ENCODE measurements at regions not wholly inside any gene's neighbourhood (a gene's known extent, or its start where the extent isn't known, plus 50 kb on each side); places are given as distances from the start of the nearest gene placed in this dataset.
A peak's percentile ranks its signal among the peaks of the same experiment; 100 is the strongest.

DNA sequence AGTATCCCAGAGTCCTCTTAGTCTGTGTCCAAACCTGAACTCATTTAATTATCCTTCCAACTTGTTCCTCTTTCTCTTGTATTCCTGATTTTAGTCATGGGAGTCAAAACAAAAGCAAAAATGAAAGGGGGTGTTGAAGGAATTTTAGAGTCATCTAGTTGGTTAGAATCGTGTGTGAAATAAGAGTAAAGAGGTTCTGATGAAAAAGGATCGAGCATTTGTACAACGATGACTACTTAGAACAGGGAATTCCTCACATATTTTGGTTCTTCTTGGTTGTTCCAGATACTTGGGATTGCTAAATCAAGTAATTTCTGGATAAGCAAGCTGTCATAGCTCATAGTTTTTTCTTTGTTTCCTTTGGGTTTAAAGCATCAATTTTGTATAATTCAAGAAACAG lies 194.4 kb downstream of the BCOR start:
- Histone ChIP-seq H3K9ac (ENCODE audit: low read depth, low read length) (no peak overlapping the region), H3K9me3 (ENCODE audit: control insufficient read depth, insufficient read depth, low read length) (no peaks in the 10 kb centered on the region), H3K4me3 (ENCODE audit: low read depth, low read length) (no peak overlapping the region), H3K27ac (ENCODE audit: low read depth, low read length) (no peak overlapping the region), H3K27me3 (ENCODE audit: control insufficient read depth, insufficient read depth, low read length) (peaks cover 8% of the 10 kb centered on the region; the same call in 1 of the 2 replicates), H3K36me3 (ENCODE audit: control insufficient read depth, insufficient read depth, low read length) (no peaks in the 10 kb centered on the region), H3K4me1 (ENCODE audit: control insufficient read depth, insufficient read depth, low read length) (peaks cover 17% of the 10 kb centered on the region)

DNA sequence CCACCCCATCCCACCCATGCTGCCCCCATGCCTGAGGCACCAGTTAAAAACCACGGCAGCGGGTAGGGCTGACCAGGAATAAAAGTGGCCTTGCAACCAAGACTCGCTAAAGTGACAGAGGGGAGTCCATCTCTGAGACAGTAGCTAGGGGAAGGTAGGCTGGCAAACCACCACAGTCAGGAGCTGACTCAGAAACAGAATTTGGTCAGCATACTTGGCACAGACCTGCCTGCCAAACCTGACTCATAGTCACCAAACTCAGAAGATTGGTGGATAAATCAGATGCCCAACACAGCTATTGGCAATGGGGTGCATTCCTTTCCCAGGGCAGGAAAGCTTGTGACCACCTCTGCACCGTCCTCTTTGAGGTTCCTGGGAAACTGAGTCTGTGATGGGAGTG lies 193.8 kb downstream of the BCOR start:
- peaks cover 22% of the 10 kb centered on the region for H3K4me1 ChIP-seq (ENCODE audit: control insufficient read depth, insufficient read depth, low read length)
- no peaks in the 10 kb centered on the region for H3K36me3 ChIP-seq (ENCODE audit: control insufficient read depth, insufficient read depth, low read length)
- no peak overlapping the region for H3K27ac ChIP-seq (ENCODE audit: low read depth, low read length)
- H3K4me3 ChIP-seq (ENCODE audit: low read depth, low read length), result no peak overlapping the region
- no peaks in the 10 kb centered on the region for H3K9me3 ChIP-seq (ENCODE audit: control insufficient read depth, insufficient read depth, low read length)
- H3K27me3 ChIP-seq (ENCODE audit: control insufficient read depth, insufficient read depth, low read length), result peaks cover 8% of the 10 kb centered on the region; the same call in 1 of the 2 replicates
- H3K9ac ChIP-seq (ENCODE audit: low read depth, low read length), result no peak overlapping the region

DNA sequence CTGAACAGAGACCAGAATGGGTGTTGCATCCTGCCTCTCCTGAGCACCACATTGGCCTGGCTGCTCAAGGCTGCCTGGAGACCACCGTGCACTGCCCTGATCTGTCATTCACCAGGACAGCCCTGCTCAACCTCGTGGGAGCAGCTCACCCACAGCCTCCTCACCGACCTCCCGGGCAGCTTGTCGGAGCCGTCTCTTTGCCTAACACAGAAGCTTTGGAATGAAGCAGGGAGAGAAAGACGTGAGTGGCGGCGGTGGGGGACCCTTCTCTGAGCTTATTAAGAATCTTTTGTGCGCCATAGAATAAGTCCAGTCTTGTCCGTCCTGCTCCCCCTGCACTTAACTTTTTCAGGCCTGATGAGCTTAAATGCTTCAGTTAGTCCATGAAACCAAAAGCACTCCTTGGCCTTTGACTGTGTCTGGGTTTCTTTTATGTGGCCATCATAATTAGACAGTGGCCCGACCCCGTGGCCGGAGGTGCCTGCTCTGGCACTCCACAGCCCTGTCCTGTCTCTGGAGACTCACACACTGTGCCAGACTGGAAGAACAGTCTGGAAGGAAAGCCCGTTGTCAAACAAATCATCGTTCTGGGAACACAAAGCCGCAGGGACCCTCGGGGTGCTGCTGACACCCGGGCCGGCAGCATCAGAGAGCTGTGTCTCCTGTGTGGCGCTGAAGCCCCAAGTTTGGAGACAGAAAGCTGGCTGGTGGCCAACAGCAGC lies 192.8 kb downstream of the BCOR start:
- Histone ChIP-seq H3K4me1 (ENCODE audit: control insufficient read depth, insufficient read depth, low read length) (peaks cover 22% of the 10 kb centered on the region), H3K27ac (ENCODE audit: low read depth, low read length) (no peak overlapping the region), H3K9ac (ENCODE audit: low read depth, low read length) (no peak overlapping the region)

DNA sequence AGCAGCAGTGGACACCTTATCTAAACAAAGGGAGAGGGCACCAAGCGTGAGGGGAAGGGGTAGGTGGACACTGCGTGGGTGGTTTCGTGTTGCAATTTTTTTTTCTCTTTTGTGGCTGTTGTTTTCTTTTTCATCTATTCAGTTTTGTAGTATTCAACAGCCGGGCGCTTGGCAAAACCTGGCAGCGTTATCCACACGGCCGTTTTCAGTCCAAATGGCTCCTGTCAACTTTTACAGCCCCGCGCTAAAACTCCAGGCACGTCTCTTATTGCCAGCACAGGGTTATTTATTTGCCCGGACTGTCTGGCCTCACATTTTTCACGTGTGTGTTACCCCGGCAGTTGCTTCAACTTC lies 192.2 kb downstream of the BCOR start:
- H3K9ac ChIP-seq (ENCODE audit: low read depth, low read length), result no peak overlapping the region
- H3K9me3 ChIP-seq (ENCODE audit: control insufficient read depth, insufficient read depth, low read length), result no peaks in the 10 kb centered on the region
- H3K4me3 ChIP-seq (ENCODE audit: low read depth, low read length), result no peak overlapping the region
- H3K27me3 ChIP-seq (ENCODE audit: control insufficient read depth, insufficient read depth, low read length), result peaks cover 8% of the 10 kb centered on the region; the same call in 1 of the 2 replicates
- H3K27ac ChIP-seq (ENCODE audit: low read depth, low read length), result no peak overlapping the region
- H3K4me1 ChIP-seq (ENCODE audit: control insufficient read depth, insufficient read depth, low read length), result peaks cover 16% of the 10 kb centered on the region
- no peaks in the 10 kb centered on the region for H3K36me3 ChIP-seq (ENCODE audit: control insufficient read depth, insufficient read depth, low read length)

More for the DNA sequence above, 192.8 kb downstream of the BCOR start:
- H3K4me3 ChIP-seq (ENCODE audit: low read depth, low read length), result no peak overlapping the region
- H3K27me3 ChIP-seq (ENCODE audit: control insufficient read depth, insufficient read depth, low read length), result peaks cover 8% of the 10 kb centered on the region; the same call in 1 of the 2 replicates
- H3K36me3 ChIP-seq (ENCODE audit: control insufficient read depth, insufficient read depth, low read length), result no peaks in the 10 kb centered on the region
- no peaks in the 10 kb centered on the region for H3K9me3 ChIP-seq (ENCODE audit: control insufficient read depth, insufficient read depth, low read length)

DNA sequence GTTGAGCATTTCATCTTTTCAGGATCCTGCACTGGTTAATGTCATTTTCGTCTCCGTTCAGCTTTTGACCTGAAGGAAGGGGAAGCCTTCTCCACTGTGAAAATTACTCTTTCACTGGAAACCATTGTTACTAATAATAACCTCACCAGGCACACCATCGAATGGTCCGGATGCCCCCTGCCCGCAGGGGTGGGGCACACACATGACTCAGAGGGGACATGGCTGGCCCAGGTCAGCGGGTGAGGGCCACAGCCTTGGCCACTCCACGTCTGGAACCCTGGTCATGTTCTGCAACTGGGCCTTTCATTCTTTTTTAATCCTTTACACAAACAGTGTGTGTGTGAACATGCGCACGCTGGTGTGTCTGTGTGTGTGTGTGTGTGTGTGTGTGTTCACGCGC lies 191.8 kb downstream of the BCOR start:
- peaks cover 4% of the 10 kb centered on the region; the same call in 1 of the 2 replicates for H3K27me3 ChIP-seq (ENCODE audit: control insufficient read depth, insufficient read depth, low read length)
- no peak overlapping the region for H3K9ac ChIP-seq (ENCODE audit: low read depth, low read length)
- H3K4me3 ChIP-seq (ENCODE audit: low read depth, low read length), result no peak overlapping the region
- H3K4me1 ChIP-seq (ENCODE audit: control insufficient read depth, insufficient read depth, low read length), result peaks cover 13% of the 10 kb centered on the region; the same call in 1 of the 2 replicates
- H3K27ac ChIP-seq (ENCODE audit: low read depth, low read length), result no peak overlapping the region
- H3K9me3 ChIP-seq (ENCODE audit: control insufficient read depth, insufficient read depth, low read length), result no peaks in the 10 kb centered on the region
- H3K36me3 ChIP-seq (ENCODE audit: control insufficient read depth, insufficient read depth, low read length), result no peaks in the 10 kb centered on the region

DNA sequence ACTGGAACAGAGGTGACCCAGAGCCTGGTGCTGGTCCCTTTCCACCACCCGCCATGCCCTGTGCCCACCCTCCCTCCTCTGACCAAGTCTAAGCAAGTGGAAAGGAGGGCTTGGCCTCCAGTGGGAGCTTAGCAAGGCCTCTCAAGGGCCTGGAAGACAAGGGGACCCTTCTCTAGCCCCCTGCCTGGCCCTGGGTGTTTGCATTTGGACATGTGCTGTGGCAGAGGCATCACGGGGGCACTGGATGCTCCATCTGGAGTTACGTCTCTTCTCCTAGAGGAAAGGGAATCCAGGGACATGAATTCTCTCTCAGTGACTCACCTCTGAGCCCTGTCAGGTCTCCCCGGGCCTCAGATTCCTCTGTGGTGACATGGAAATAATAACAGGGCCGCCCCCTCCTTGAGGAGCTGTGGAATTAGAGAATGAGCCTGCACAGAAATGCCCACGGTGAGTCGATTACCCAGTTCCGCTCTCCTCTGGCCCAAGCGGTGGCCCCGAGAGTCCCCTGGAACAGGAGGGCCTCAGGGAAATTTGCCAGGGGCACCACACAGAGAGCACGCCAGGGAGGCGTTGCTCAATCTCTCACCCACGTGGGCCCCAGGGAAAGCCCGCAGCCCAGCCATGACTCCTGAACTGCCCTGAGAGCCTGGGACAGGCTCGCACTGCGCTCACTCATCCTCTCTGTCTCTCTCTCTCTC lies 189.6 kb downstream of the BCOR start:
- Histone ChIP-seq H3K9ac (ENCODE audit: low read depth, low read length) (no peak overlapping the region), H3K4me3 (ENCODE audit: low read depth, low read length) (no peak overlapping the region), H3K4me1 (ENCODE audit: control insufficient read depth, insufficient read depth, low read length) (peaks cover 7% of the 10 kb centered on the region; the same call in 1 of the 2 replicates), H3K27me3 (ENCODE audit: control insufficient read depth, insufficient read depth, low read length) (no peaks in the 10 kb centered on the region; the same call in 1 of the 2 replicates), H3K36me3 (ENCODE audit: control insufficient read depth, insufficient read depth, low read length) (no peaks in the 10 kb centered on the region), H3K9me3 (ENCODE audit: control insufficient read depth, insufficient read depth, low read length) (0 out of 2 replicates have a peak, but pooled peaks cover 1% of the 10 kb centered on the region), H3K27ac (ENCODE audit: low read depth, low read length) (peak overlapping the region; percentile 73)

DNA sequence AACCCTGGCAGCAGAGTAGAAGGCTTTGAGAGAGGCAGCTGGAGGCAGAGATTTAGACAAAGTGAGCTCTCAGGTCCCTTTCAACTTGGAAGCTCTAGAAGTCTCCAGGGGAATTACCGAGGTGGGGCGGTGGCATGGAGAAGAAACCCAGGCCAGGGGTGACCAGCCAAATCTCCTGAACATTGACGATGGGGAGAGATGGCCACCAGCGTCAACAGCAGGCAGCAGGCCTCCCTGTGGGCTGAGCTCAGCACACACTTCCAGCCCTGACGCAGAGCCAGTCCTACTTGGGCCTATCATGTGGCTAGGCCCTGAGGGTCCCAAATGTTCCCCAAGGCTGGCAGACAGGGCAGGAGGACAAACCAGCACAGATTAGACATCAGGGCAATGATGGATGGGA lies 187.8 kb downstream of the BCOR start:
- no peaks in the 10 kb centered on the region; the same call in 1 of the 2 replicates for H3K27me3 ChIP-seq (ENCODE audit: control insufficient read depth, insufficient read depth, low read length)
- H3K27ac ChIP-seq (ENCODE audit: low read depth, low read length), result no peak overlapping the region
- H3K36me3 ChIP-seq (ENCODE audit: control insufficient read depth, insufficient read depth, low read length), result no peaks in the 10 kb centered on the region
- 0 out of 2 replicates have a peak, but pooled peaks cover 3% of the 10 kb centered on the region for H3K9me3 ChIP-seq (ENCODE audit: control insufficient read depth, insufficient read depth, low read length)
- H3K9ac ChIP-seq (ENCODE audit: low read depth, low read length), result no peak overlapping the region
- peaks cover 7% of the 10 kb centered on the region; the same call in 1 of the 2 replicates for H3K4me1 ChIP-seq (ENCODE audit: control insufficient read depth, insufficient read depth, low read length)
- H3K4me3 ChIP-seq (ENCODE audit: low read depth, low read length), result no peak overlapping the region

DNA sequence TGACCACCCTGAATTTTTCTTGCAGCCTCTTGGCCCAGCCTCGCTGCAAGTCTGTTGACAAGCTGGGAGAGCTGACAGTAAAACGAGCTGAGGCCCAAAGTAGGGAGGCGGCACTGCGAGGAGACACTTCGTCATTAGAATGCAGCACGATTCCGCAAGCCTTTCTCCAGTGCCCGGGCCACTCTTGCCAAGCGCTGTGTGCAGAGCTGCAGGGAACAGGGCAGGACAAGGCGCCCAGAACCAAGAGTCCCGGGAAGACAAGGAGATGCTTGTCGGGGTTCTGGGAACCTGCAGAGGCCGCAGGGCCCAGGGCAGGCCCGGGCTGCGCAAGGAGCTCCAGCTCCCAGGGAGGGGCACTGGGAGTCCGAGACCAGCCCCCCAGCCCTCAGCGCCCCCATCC lies 187.1 kb downstream of the BCOR start:
- no peak overlapping the region for H3K4me3 ChIP-seq (ENCODE audit: low read depth, low read length)
- 0 out of 2 replicates have a peak, but pooled peaks cover 3% of the 10 kb centered on the region for H3K9me3 ChIP-seq (ENCODE audit: control insufficient read depth, insufficient read depth, low read length)
- H3K4me1 ChIP-seq (ENCODE audit: control insufficient read depth, insufficient read depth, low read length), result peaks cover 7% of the 10 kb centered on the region; the same call in 1 of the 2 replicates
- no peaks in the 10 kb centered on the region for H3K36me3 ChIP-seq (ENCODE audit: control insufficient read depth, insufficient read depth, low read length)
- H3K27ac ChIP-seq (ENCODE audit: low read depth, low read length), result no peak overlapping the region
- no peak overlapping the region for H3K9ac ChIP-seq (ENCODE audit: low read depth, low read length)
- H3K27me3 ChIP-seq (ENCODE audit: control insufficient read depth, insufficient read depth, low read length), result no peaks in the 10 kb centered on the region; the same call in 1 of the 2 replicates

DNA sequence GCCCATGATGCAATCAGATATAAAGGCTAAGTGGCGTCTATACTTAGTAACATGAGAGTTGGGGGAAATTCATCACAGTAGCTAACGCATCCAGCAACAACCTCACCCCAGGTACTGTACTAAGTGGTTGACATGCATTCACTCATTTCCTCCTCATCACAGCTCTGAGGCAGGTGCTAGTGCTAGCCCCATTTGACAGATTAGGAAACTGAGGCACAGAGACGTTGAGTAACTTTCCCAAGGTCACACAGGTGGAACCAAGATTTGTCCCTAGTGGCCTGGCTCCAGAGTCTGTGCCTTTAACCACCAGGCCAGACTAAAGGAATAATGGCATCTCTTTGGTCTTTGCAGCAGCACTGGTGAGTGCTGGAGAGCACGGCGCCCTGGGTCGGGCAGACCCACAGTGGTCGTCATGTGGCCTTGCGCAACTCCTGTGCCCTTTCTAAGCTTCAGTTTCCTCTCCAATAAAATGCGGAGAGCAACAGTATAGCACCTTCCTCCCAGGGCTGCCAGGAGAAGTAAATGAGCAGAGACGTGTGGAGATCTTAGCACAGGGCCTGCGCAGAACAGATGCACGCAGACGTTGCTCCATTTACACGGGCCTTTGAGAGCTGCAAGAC lies 186.4 kb downstream of the BCOR start:
- Histone ChIP-seq H3K4me3 (ENCODE audit: low read depth, low read length) (no peak overlapping the region), H3K9ac (ENCODE audit: low read depth, low read length) (no peak overlapping the region), H3K27ac (ENCODE audit: low read depth, low read length) (no peak overlapping the region)

DNA sequence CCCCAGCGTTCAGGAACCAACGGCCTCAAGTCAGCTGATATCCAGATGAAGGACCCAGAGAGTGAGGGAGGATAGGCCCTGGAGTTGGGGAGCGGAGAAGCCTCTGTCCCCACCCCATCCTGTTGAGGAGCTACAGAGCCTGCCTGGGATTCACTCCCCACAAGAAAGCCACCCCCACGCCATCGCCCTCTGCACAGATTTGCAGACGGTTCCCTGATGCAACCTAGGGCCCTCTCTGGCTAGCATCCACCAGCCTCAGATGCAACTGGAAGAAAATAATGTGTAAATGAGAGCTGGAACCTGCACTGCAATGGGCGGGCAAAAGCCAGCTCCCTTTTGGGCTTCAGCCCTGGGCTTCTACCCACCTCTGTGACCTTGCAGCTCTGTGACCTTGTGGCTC lies 185.6 kb downstream of the BCOR start:
- no peaks in the 10 kb centered on the region; the same call in 1 of the 2 replicates for H3K27me3 ChIP-seq (ENCODE audit: control insufficient read depth, insufficient read depth, low read length)
- no peak overlapping the region for H3K27ac ChIP-seq (ENCODE audit: low read depth, low read length)
- peaks cover 7% of the 10 kb centered on the region; the same call in 1 of the 2 replicates for H3K4me1 ChIP-seq (ENCODE audit: control insufficient read depth, insufficient read depth, low read length)
- H3K9me3 ChIP-seq (ENCODE audit: control insufficient read depth, insufficient read depth, low read length), result 0 out of 2 replicates have a peak, but pooled peaks cover 3% of the 10 kb centered on the region
- no peaks in the 10 kb centered on the region for H3K36me3 ChIP-seq (ENCODE audit: control insufficient read depth, insufficient read depth, low read length)
- H3K9ac ChIP-seq (ENCODE audit: low read depth, low read length), result no peak overlapping the region
- no peak overlapping the region for H3K4me3 ChIP-seq (ENCODE audit: low read depth, low read length)

More for the DNA sequence above, 186.4 kb downstream of the BCOR start:
- H3K36me3 ChIP-seq (ENCODE audit: control insufficient read depth, insufficient read depth, low read length), result no peaks in the 10 kb centered on the region
- 0 out of 2 replicates have a peak, but pooled peaks cover 3% of the 10 kb centered on the region for H3K9me3 ChIP-seq (ENCODE audit: control insufficient read depth, insufficient read depth, low read length)
- no peaks in the 10 kb centered on the region; the same call in 1 of the 2 replicates for H3K27me3 ChIP-seq (ENCODE audit: control insufficient read depth, insufficient read depth, low read length)
- peaks cover 7% of the 10 kb centered on the region; the same call in 1 of the 2 replicates for H3K4me1 ChIP-seq (ENCODE audit: control insufficient read depth, insufficient read depth, low read length)
